ENCODE measurements at regions not wholly inside any gene's neighbourhood (a gene's known extent, or its start where the extent isn't known, plus 50 kb on each side); places are given as distances from the start of the nearest gene placed in this dataset.

GRCh38 chr3:177885063-177885462, 651.2 kb upstream of the KCNMB2 start:
- DNase-seq (no peak), ATAC-seq (ENCODE audit: low read depth) (no peak)
- Histone ChIP-seq H3K79me2 (ENCODE audit: control insufficient read depth, insufficient read depth, low read length) (no peaks in the 10 kb centered on the region), H4K20me1 (ENCODE audit: control insufficient read depth, insufficient read depth, low read length, poor library complexity, severe bottlenecking) (no peaks in the 10 kb centered on the region), H3K27me3 (replicated peaks in 1 of 4; ENCODE audit: control extremely low read depth in 1 of 4, control insufficient read depth in 3 of 4, insufficient read depth in 4 of 4, low read length in 3 of 4) (no peaks in the 10 kb centered on the region), H3K4me3 (ENCODE audit: control extremely low read depth in 1 of 5, extremely low read depth in 1 of 5, insufficient read depth in 1 of 5, low read depth in 2 of 5, low read length in 4 of 5) (no peak overlapping the region), H3K9me3 (ENCODE audit: control extremely low read depth in 1 of 3, control insufficient read depth in 2 of 3, insufficient read depth in 1 of 3, low read length in 2 of 3) (no peaks in the 10 kb centered on the region), H2AFZ (ENCODE audit: insufficient read depth, low read depth, low read length, poor library complexity, severe bottlenecking) (no peak overlapping the region), H3K4me1 (ENCODE audit: control insufficient read depth in 2 of 2, insufficient read depth in 2 of 2, low read length in 2 of 2) (peaks cover 4% of the 10 kb centered on the region in 2 donors), H3K36me3 (replicated peaks in 1 of 2; ENCODE audit: control extremely low read depth in 1 of 2, control insufficient read depth in 1 of 2, extremely low read depth in 1 of 2, insufficient read depth in 2 of 2, low read length in 1 of 2) (no peaks in the 10 kb centered on the region), H3K4me2 (replicated peaks; ENCODE audit: low read depth, low read length, poor library complexity, severe bottlenecking) (no peak overlapping the region), H3K9ac (ENCODE audit: low read length) (no peak overlapping the region), H3K27ac (ENCODE audit: low read length in 2 of 2) (no peak overlapping the region)
- TF ChIP-seq EZH2 (IDR thresholded peaks at IDR 0.05; ENCODE audit: borderline replicate concordance, insufficient read depth, low read depth, low read length, poor library complexity, severe bottlenecking): no peak
- TF ChIP-seq, protein P1, sequence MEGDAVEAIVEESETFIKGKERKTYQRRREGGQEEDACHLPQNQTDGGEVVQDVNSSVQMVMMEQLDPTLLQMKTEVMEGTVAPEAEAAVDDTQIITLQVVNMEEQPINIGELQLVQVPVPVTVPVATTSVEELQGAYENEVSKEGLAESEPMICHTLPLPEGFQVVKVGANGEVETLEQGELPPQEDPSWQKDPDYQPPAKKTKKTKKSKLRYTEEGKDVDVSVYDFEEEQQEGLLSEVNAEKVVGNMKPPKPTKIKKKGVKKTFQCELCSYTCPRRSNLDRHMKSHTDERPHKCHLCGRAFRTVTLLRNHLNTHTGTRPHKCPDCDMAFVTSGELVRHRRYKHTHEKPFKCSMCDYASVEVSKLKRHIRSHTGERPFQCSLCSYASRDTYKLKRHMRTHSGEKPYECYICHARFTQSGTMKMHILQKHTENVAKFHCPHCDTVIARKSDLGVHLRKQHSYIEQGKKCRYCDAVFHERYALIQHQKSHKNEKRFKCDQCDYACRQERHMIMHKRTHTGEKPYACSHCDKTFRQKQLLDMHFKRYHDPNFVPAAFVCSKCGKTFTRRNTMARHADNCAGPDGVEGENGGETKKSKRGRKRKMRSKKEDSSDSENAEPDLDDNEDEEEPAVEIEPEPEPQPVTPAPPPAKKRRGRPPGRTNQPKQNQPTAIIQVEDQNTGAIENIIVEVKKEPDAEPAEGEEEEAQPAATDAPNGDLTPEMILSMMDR (IDR thresholded peaks at IDR 0.05): no peak
- Mint-ChIP-seq H3K27me3 (no peaks in the 10 kb centered on the region), H3K4me1 (peaks cover 12% of the 10 kb centered on the region), H3K27ac (no peak overlapping the region), H3K9me3 (ENCODE audit: insufficient read depth) (no peaks in the 10 kb centered on the region), H3K4me3 (no peak overlapping the region)
- WGBS (ENCODE audit: insufficient coverage): 100% methylated on average over 2 of the region's 5 CpGs
- ChIA-PET POLR2A (no interaction called here), CTCF (no interaction called here)
- intact Hi-C loops (cut with micrococcal nuclease): no loop called here

DNA sequence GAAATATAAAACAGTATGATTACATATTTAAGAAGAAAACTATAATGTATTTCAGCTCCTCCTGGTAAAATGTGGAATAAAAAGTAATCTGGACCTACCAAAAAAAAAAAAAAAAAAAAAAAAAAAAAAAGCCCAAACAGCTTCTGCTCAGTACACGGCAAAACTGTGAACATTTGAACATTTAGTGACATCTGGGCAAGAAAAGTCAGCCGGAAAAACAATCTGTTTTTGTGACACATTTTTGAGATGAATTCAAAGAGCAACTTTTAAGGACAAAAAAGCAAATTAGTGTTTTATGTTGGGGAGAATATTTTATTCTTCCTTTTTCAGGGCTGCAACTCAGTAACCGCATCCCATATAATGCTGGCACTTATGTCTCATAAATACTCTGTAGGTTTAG, 649.7 kb upstream of the KCNMB2 start:
- ChIA-PET POLR2A (no interaction called here), CTCF (no interaction called here)
- peaks cover 4% of the 10 kb centered on the region in 2 donors for H3K4me1 ChIP-seq (ENCODE audit: control insufficient read depth in 2 of 2, insufficient read depth in 2 of 2, low read length in 2 of 2)
- H3K9me3 ChIP-seq (ENCODE audit: control extremely low read depth in 1 of 3, control insufficient read depth in 2 of 3, insufficient read depth in 1 of 3, low read length in 2 of 3): no peaks in the 10 kb centered on the region
- H4K20me1 ChIP-seq (ENCODE audit: control insufficient read depth, insufficient read depth, low read length, poor library complexity, severe bottlenecking): no peaks in the 10 kb centered on the region
- no peak overlapping the region for H3K9ac ChIP-seq (ENCODE audit: low read length)
- ATAC-seq (ENCODE audit: low read depth): no peak
- no peak overlapping the region for H3K4me2 ChIP-seq (replicated peaks; ENCODE audit: low read depth, low read length, poor library complexity, severe bottlenecking)
- H3K4me3 ChIP-seq (ENCODE audit: control extremely low read depth in 1 of 5, extremely low read depth in 1 of 5, insufficient read depth in 1 of 5, low read depth in 2 of 5, low read length in 4 of 5): no peak overlapping the region
- H3K79me2 ChIP-seq (ENCODE audit: control insufficient read depth, insufficient read depth, low read length): no peaks in the 10 kb centered on the region
- Mint-ChIP-seq H3K4me3 (no peak overlapping the region), H3K9me3 (ENCODE audit: insufficient read depth) (no peaks in the 10 kb centered on the region), H3K4me1 (peaks cover 12% of the 10 kb centered on the region), H3K27ac (no peak overlapping the region), H3K27me3 (no peaks in the 10 kb centered on the region)
- DNase-seq: no peak
- no peaks in the 10 kb centered on the region for H3K27me3 ChIP-seq (replicated peaks in 1 of 4; ENCODE audit: control extremely low read depth in 1 of 4, control insufficient read depth in 3 of 4, insufficient read depth in 4 of 4, low read length in 3 of 4)
- no peak overlapping the region for H2AFZ ChIP-seq (ENCODE audit: insufficient read depth, low read depth, low read length, poor library complexity, severe bottlenecking)
- H3K36me3 ChIP-seq (replicated peaks in 1 of 2; ENCODE audit: control extremely low read depth in 1 of 2, control insufficient read depth in 1 of 2, extremely low read depth in 1 of 2, insufficient read depth in 2 of 2, low read length in 1 of 2): no peaks in the 10 kb centered on the region
- intact Hi-C loops (cut with micrococcal nuclease): no loop called here
- TF ChIP-seq, protein P1 (IDR thresholded peaks at IDR 0.05): no peak
- TF ChIP-seq EZH2 (IDR thresholded peaks at IDR 0.05; ENCODE audit: borderline replicate concordance, insufficient read depth, low read depth, low read length, poor library complexity, severe bottlenecking): no peak
- WGBS (ENCODE audit: insufficient coverage): 100% methylated on average over 1 of the region's 3 CpGs
- H3K27ac ChIP-seq (ENCODE audit: low read length in 2 of 2): no peak overlapping the region
